A172 (cell line): ENCODE measurements at regions not wholly inside any gene's neighbourhood (a gene's known extent, or its start where the extent isn't known, plus 50 kb on each side); places are given as distances from the start of the nearest gene placed in this dataset.
"Not testable (repeated sequence)": the region's sequence is repeated elsewhere in the genome, so short reads cannot be mapped to it uniquely, and the experiment has no call there.

Experiments used
- DNase-seq: peaks from one replicate; pipeline ENCODE4 v3.0.0-alpha.2; 2015; ENCODE audit warnings: low spot score

GRCh38 chr6:1230689-1231605, 81.0 kb upstream of the FOXQ1 start:
- DNase-seq = no peak

GRCh38 chr6:1230281-1230680, 81.6 kb upstream of the FOXQ1 start:
- DNase-seq = no peak

GRCh38 chr6:1229808-1230207, 82.1 kb upstream of the FOXQ1 start:
- DNase-seq = no peak

GRCh38 chr6:1229301-1229700, 82.6 kb upstream of the FOXQ1 start:
- DNase-seq = no peak

- DNase-seq = no peak
Observed at GRCh38 chr6:1228754-1229191, 83.1 kb upstream of the FOXQ1 start.

GRCh38 chr6:1227935-1228753, 83.8 kb upstream of the FOXQ1 start:
- DNase-seq = no peak

DNA sequence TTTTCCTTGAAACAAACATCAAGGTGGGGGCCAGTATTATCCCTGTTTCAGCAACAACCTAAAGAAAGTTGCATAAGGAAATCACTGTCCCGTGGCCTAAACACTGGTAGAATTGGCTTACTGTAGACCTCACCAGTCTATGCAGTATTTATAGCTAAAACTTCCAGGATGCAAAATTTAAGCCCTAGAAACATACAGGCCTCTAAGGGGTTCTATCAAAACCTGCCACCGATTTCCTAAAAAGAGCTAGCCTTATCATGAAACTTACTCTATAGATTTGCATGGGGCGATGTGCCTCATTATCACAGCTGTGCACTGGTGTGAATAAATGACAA, 84.3 kb upstream of the FOXQ1 start:
- DNase-seq = no peak

DNA sequence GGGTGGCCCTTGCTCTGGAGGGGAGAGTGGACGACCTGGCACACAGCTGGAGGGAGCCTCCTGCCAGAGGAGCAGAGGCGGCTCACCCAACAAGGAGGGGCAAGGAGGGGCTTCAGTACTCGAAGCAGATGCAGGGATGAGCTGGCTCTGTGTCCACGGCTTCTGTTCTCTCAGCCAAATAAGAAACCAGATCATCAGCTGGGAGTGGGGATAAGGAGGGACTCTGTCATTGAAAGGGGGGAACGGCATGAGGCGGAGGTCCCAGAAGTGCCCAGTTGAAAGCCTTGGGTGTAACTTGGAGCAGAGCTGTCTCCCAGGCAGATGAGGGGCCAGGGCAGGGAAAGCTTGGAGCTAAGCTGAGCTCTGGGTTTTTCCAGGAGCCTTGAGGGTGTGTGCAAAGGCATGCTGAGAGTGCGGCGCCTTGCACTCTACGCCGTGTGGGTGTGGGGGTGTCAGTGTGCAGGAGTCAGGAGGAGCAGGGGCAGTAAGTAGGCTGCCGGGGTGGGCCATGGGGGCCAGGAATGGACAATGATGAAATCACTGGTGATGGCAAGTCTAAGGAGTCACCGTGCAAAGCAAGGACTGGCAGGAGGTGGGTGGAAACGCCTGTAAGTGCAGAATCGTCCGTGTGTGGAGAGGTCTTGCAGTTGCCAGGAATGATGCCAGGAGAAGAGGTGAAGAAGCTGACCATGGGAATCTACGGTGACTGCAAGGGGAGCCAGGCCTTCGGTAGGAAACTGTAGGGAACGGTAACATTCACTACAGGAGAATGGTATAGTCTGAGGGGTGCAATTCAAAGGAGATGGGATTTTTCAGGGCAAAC, 85.4 kb upstream of the FOXQ1 start:
- DNase-seq = no peak

DNA sequence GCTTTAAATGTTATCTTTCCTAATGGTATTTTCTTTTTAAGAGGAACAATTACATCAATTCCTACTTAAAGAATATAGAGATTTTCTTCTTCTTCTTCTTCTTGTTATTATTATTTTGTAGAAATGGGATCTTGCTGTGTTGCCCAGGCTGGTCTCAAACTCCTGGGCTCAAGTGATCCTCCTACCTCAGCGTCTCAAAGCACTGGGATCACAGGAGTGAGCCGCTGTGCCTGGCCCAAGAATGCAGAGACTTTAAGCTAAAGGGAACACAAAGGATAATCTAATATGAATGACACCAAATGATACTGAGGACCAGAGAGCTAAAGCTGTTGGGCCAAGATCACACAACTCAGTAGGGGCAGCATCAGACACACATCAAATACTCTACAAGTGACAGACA, 87.4 kb upstream of the FOXQ1 start:
- no peak for DNase-seq

DNA sequence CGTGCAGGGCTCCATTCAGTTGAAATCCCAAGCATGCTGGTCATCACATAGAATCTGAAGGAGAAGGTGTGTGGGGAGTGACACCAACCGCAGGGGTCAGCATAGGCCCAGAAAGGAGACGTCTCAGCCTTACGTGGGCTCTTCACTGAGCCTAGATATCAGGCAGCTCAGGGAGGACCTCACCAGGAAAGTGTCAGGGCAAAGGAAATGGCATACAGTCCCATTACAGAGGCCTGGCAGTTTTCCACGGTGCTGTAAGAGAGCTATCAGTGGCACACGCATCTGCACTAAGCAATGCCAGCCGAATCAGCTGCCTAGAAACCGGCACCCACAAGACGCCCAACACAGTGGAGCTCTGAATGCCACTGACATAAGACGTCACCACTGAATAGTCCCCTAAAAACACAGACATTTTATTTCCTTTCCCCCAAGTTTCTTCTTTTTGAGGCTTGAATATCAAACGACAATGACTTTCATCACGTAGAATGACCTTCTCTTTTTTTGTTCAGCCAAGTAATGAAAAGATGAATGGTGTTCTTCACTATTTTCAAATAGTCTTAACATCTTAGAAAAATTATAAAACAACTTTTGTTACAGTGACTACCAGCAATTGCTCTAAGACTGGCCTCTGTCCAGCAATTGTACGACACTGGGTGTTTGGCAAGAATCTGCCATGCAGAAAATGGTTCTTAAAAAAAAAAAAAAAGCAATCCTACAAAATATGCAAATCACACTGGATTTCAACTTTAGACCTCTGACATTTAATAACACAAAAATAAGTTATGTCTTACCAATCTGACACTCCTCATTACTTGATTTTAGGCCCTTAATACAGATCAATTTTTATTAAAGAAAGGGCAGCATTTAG, 88.9 kb upstream of the FOXQ1 start:
- no peak for DNase-seq

GRCh38 chr6:1217396-1217795, 94.5 kb upstream of the FOXQ1 start:
- DNase-seq = no peak

- no peak for DNase-seq
Observed at GRCh38 chr6:1216488-1216974, 95.4 kb upstream of the FOXQ1 start.

DNA sequence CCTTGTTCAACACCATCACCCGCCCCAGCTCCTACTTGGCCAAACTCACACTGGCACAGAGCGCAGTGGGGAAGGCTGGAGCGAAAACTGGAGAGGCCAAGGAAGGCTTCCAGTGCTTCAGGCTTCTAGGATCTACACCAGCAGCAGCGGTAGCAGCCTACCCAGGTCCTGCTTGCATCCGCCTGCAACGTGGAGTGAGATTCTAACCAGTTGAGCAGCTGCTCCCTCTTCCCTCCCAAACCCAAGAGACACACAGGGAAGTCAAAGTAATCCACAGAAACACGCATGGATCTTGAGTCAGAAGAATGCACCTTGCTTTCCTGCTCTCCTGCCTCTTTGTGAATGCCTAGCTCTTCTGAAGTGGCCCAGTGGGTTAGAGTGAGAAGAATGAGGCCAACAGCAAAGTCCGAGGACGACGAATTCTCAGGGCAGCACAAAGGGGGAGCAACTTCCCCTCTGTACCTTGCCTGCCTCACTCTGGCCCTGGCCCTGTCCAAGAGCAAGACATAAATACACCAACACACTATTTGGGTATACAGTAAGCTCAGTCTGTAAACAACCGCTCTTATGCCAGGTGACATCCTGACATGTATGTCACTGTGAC, 95.9 kb upstream of the FOXQ1 start:
- no peak for DNase-seq

- DNase-seq = no peak
Observed at GRCh38 chr6:1215023-1215422, 96.9 kb upstream of the FOXQ1 start.

DNA sequence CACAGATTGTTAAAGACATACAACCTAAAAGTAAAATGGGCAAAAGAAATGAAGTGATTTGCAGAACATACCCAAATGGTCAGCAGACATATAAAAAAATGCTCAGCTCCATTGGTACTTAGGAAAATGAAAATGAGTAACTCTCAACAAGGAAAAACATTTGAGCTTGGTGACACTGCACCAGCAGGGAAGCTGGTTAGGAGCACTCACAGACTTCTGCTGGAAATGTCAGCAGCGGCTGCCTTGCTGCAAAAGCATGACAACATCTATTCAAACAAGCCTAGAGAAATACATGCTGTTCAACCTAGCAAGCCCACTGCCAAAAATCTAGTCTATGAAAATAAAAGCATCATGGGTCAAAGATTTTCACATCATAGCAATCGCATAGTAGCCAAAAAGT, 99.0 kb upstream of the FOXQ1 start:
- DNase-seq = no peak

DNA sequence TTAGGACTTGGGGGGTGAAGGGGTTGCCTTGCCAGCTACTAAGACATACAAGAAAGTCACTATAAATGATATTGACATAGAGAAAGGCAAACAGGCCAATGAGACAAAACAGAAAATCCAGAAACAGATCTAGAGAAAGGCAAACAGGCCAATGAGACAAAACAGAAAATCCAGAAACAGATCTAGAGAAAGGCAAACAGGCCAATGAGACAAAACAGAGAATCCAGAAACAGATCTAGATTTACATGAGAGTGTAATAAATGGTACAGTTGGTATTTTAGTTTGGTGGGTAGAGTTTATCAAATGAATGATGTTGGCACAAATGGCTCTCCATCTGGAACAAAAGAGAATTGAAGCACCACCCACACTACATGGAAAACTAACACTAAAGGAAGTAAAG, 99.8 kb upstream of the FOXQ1 start:
- not testable (repeated sequence) for DNase-seq

GRCh38 chr6:1210631-1211030, 101.3 kb upstream of the FOXQ1 start:
- DNase-seq = not testable (repeated sequence)

GRCh38 chr6:1208876-1209275, 103.0 kb upstream of the FOXQ1 start:
- peak; percentile 27 for DNase-seq

GRCh38 chr6:1203546-1203945, 108.4 kb upstream of the FOXQ1 start:
- no peak for DNase-seq

GRCh38 chr6:1202201-1202600, 109.7 kb upstream of the FOXQ1 start:
- DNase-seq = no peak
